Naive thymus-derived CD4-positive, alpha-beta T cell (primary cell): ENCODE measurements at regions not wholly inside any gene's neighbourhood (a gene's known extent, or its start where the extent isn't known, plus 50 kb on each side); places are given as distances from the start of the nearest gene placed in this dataset.

Source experiments
- ATAC-seq: fragments of 150-1000 bp; cut with Tn5 transposase; 2 replicates; pipeline ENCODE4 v1.10.0; 2021; ENCODE audit warnings: mild to moderate bottlenecking, moderate library complexity
- CTCF ChIA-PET: fragments of 350-600 bp; sonication (Branson Sonifier 250); formaldehyde crosslinking; loops from one replicate; lab custom pipeline; 2021; ENCODE audit warnings: antibody characterized with exemption; lab: Charles Lee
- POLR2A ChIA-PET: fragments of 350-600 bp; sonication (Branson Sonifier 250); formaldehyde crosslinking; loops from one replicate; lab custom pipeline; 2021; ENCODE audit warnings: antibody characterized with exemption, inconsistent platforms; lab: Charles Lee
- DNase-seq, 9 donors: peaks; one replicate each; pipeline versions ENCODE4 v3.0.0 to v3.0.0-alpha.2; 2020 to 2022; ENCODE audit warnings: mixed read lengths in 1 of 9
- H3K27ac ChIP-seq: one replicate; pipeline ENCODE4 v1.7.0; 2013; ENCODE audit warnings: mild to moderate bottlenecking, low read depth, low read length, moderate library complexity
- H3K27me3 ChIP-seq, 2 donors: one replicate each; pipeline ENCODE4 v1.7.0; 2013; ENCODE audit warnings: low read length in 2 of 2, mild to moderate bottlenecking in 2 of 2, moderate library complexity in 2 of 2; ENCODE audit not compliant: control insufficient read depth in 2 of 2, insufficient read depth in 2 of 2
- H3K36me3 ChIP-seq, 3 experiments: 1 replicate in 2 of 3; 2 replicates in 1 of 3; pipeline ENCODE4 v1.7.0; 2013; ENCODE audit warnings: low read length in 3 of 3, mild to moderate bottlenecking in 3 of 3, moderate library complexity in 1 of 3; ENCODE audit not compliant: insufficient read depth in 3 of 3, control insufficient read depth in 2 of 3
- H3K4me1 ChIP-seq, 2 donors: one replicate each; pipeline ENCODE4 v1.7.0; 2013; ENCODE audit warnings: low read length in 2 of 2, mild to moderate bottlenecking in 2 of 2, moderate library complexity in 1 of 2; ENCODE audit not compliant: control insufficient read depth in 2 of 2, insufficient read depth in 2 of 2
- H3K4me3 ChIP-seq: 2 replicates; pipeline ENCODE4 v1.7.0; 2013; ENCODE audit warnings: mild to moderate bottlenecking, low read length
- H3K9me3 ChIP-seq, 3 experiments: 1 replicate in 2 of 3; 2 replicates in 1 of 3; pipeline ENCODE4 v1.7.0; 2013; ENCODE audit warnings: low read length in 3 of 3; ENCODE audit not compliant: control insufficient read depth in 2 of 3
- H3K27ac Mint-ChIP-seq, 9 donors: one replicate each; pipeline ENCODE4 v1.8.0; 2020 to 2022; ENCODE audit warnings: mixed read lengths in 9 of 9, mild to moderate bottlenecking in 8 of 9, moderate library complexity in 5 of 9, inconsistent platforms in 2 of 9
- H3K27me3 Mint-ChIP-seq, 5 donors: one replicate each; pipeline ENCODE4 v1.8.0; 2021 to 2022; ENCODE audit warnings: mixed read lengths in 5 of 5, mild to moderate bottlenecking in 1 of 5
- H3K36me3 Mint-ChIP-seq, 5 donors: one replicate each; pipeline ENCODE4 v1.8.0; 2020 to 2022; ENCODE audit warnings: mixed read lengths in 5 of 5, mild to moderate bottlenecking in 3 of 5, inconsistent platforms in 1 of 5
- H3K4me1 Mint-ChIP-seq, 7 donors: one replicate each; pipeline ENCODE4 v1.8.0; 2020 to 2022; ENCODE audit warnings: mixed read lengths in 7 of 7, mild to moderate bottlenecking in 3 of 7, inconsistent platforms in 1 of 7
- H3K4me3 Mint-ChIP-seq, 10 donors: one replicate each; pipeline ENCODE4 v1.8.0; 2020 to 2022; ENCODE audit warnings: mild to moderate bottlenecking in 10 of 10, mixed read lengths in 10 of 10, moderate library complexity in 6 of 10, inconsistent platforms in 2 of 10
- H3K9me3 Mint-ChIP-seq, 11 donors: one replicate each; pipeline ENCODE4 v1.8.0; 2020 to 2022; ENCODE audit warnings: mixed read lengths in 11 of 11, mild to moderate bottlenecking in 4 of 11, inconsistent platforms in 1 of 11, moderate library complexity in 1 of 11
- intact Hi-C, 2 donors: fragments of 100-400 bp; cut with micrococcal nuclease; formaldehyde crosslinking; loops; one replicate each; pipeline ENCODE4 v1.15.1; 2023

GRCh38 chr4:111812114-111812513 is 333.1 kb upstream of the FAM241A start:
- H3K4me3 Mint-ChIP-seq = no peak overlapping the region
- DNase-seq (no peak), ATAC-seq (no peak)
- Histone ChIP-seq H3K27me3 (no peaks in the 10 kb centered on the region), H3K9me3 (no peaks in the 10 kb centered on the region), H3K27ac (no peak overlapping the region), H3K36me3 (no peaks in the 10 kb centered on the region), H3K4me3 (no peak overlapping the region), H3K4me1 (no peaks in the 10 kb centered on the region)
- no peak overlapping the region for H3K27ac Mint-ChIP-seq
- ChIA-PET CTCF (no interaction called here), POLR2A (no interaction called here)
- H3K9me3 Mint-ChIP-seq = peaks cover 0 to 14% (median 2%) of the 10 kb centered on the region in 11 donors
- no peaks in the 10 kb centered on the region for H3K27me3 Mint-ChIP-seq
- intact Hi-C loops = no loop called here
- H3K36me3 Mint-ChIP-seq = no peaks in the 10 kb centered on the region
- no peaks in the 10 kb centered on the region for H3K4me1 Mint-ChIP-seq

- H3K27ac ChIP-seq = no peak overlapping the region
- no peaks in the 10 kb centered on the region for H3K9me3 ChIP-seq
- no peak for DNase-seq
- H3K36me3 Mint-ChIP-seq = no peaks in the 10 kb centered on the region
- no peaks in the 10 kb centered on the region for H3K4me1 ChIP-seq
- POLR2A ChIA-PET = no interaction called here
- no peak overlapping the region for H3K27ac Mint-ChIP-seq
- H3K4me1 Mint-ChIP-seq = no peaks in the 10 kb centered on the region
- H3K27me3 ChIP-seq = no peaks in the 10 kb centered on the region
- no peak overlapping the region for H3K4me3 Mint-ChIP-seq
- intact Hi-C loops = no loop called here
- no peaks in the 10 kb centered on the region for H3K36me3 ChIP-seq
- no peaks in the 10 kb centered on the region for H3K27me3 Mint-ChIP-seq
- no peak overlapping the region for H3K4me3 ChIP-seq
- no peak for ATAC-seq
- CTCF ChIA-PET = no interaction called here
- H3K9me3 Mint-ChIP-seq = peaks cover 0 to 14% (median 2%) of the 10 kb centered on the region in 11 donors
These were observed 332.5 kb upstream of the FAM241A start for GRCh38 chr4:111812760-111813159.

DNA sequence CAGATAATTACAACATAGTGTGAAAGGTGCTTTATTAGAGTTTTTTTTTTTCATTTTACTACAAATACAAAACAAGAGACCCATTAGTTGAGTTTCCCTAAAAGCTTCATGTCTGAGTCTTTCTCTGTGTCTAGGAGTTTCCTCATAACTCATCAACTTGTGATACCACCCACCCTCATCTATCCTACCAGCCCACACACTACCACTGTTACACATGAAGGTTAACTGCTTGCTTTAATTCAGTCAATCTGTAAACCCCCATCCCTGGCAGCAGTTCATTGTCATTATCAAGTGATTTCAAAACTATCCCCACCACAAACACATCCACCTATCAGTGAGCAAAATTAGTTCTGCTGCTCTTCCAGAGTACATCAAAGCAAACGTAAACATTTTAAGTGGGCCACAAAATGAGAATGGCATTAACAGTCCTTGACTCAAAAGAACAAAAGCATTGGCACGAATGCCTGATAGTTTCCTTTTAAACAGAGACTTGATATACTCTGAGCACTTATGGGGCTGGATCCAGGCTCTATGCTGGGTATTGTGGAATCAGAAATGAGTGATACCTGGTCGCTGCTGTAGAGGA is 331.6 kb upstream of the FAM241A start:
- H3K27ac ChIP-seq = no peak overlapping the region
- Mint-ChIP-seq H3K4me3 (no peak overlapping the region), H3K27ac (no peak overlapping the region), H3K27me3 (no peaks in the 10 kb centered on the region), H3K36me3 (no peaks in the 10 kb centered on the region), H3K9me3 (peaks cover 0 to 11% (median 2%) of the 10 kb centered on the region in 11 donors), H3K4me1 (no peaks in the 10 kb centered on the region)
- CTCF ChIA-PET = no interaction called here
- no peaks in the 10 kb centered on the region for H3K4me1 ChIP-seq
- intact Hi-C loops = no loop called here
- no peak overlapping the region for H3K4me3 ChIP-seq
- H3K9me3 ChIP-seq = no peaks in the 10 kb centered on the region
- ATAC-seq = no peak
- no peaks in the 10 kb centered on the region for H3K27me3 ChIP-seq
- POLR2A ChIA-PET = no interaction called here
- no peak for DNase-seq
- H3K36me3 ChIP-seq = no peaks in the 10 kb centered on the region

- H3K27ac ChIP-seq = no peak overlapping the region
- no peaks in the 10 kb centered on the region for H3K4me1 Mint-ChIP-seq
- no peak overlapping the region for H3K4me3 ChIP-seq
- peaks cover 0 to 11% (median 0%) of the 10 kb centered on the region in 11 donors for H3K9me3 Mint-ChIP-seq
- no peaks in the 10 kb centered on the region for H3K4me1 ChIP-seq
- H3K27me3 ChIP-seq = no peaks in the 10 kb centered on the region
- H3K4me3 Mint-ChIP-seq = no peak overlapping the region
- ATAC-seq (no peak), DNase-seq (no peak)
- intact Hi-C loops = no loop called here
- no peaks in the 10 kb centered on the region for H3K9me3 ChIP-seq
- no peaks in the 10 kb centered on the region for H3K36me3 ChIP-seq
- POLR2A ChIA-PET = no interaction called here
- CTCF ChIA-PET = no interaction called here
- no peaks in the 10 kb centered on the region for H3K36me3 Mint-ChIP-seq
- no peaks in the 10 kb centered on the region for H3K27me3 Mint-ChIP-seq
- no peak overlapping the region for H3K27ac Mint-ChIP-seq
These were observed 330.3 kb upstream of the FAM241A start for GRCh38 chr4:111814961-111815360.

- Histone ChIP-seq H3K4me1 (no peaks in the 10 kb centered on the region), H3K27ac (no peak overlapping the region), H3K9me3 (no peaks in the 10 kb centered on the region), H3K4me3 (no peak overlapping the region), H3K27me3 (no peaks in the 10 kb centered on the region), H3K36me3 (no peaks in the 10 kb centered on the region)
- POLR2A ChIA-PET = no interaction called here
- no peaks in the 10 kb centered on the region for H3K4me1 Mint-ChIP-seq
- no peak for DNase-seq
- H3K4me3 Mint-ChIP-seq = no peak overlapping the region
- intact Hi-C loops = no loop called here
- ATAC-seq = no peak
- no peak overlapping the region for H3K27ac Mint-ChIP-seq
- peaks cover 0 to 8% (median 5%) of the 10 kb centered on the region in 11 donors for H3K9me3 Mint-ChIP-seq
- CTCF ChIA-PET = no interaction called here
- peaks cover 0 to 6% (median 0%) of the 10 kb centered on the region in 5 donors for H3K27me3 Mint-ChIP-seq
- no peaks in the 10 kb centered on the region for H3K36me3 Mint-ChIP-seq
These were observed 323.9 kb upstream of the FAM241A start for GRCh38 chr4:111821342-111821741.

DNA sequence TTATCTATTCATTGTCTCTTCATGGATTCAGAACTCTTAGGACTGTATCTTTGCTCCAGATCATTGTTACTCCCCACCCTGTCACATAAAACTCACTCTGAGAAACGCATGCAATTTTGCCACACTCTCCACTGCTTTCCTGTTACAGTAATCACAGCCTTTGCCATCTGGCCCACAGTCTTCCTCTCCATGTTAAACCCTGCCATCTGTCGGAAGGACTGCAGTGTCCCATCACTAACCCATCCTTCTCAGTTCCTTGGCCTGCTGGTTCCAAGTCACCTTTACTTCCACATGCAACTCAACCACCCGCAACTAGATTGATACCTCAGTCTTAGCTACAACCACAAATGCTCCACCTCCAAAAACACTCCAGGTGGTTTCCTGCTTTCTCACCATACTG is 308.7 kb upstream of the FAM241A start:
- H3K27me3 Mint-ChIP-seq = no peaks in the 10 kb centered on the region
- H3K9me3 Mint-ChIP-seq = peaks cover 0 to 16% (median 1%) of the 10 kb centered on the region in 11 donors
- Histone ChIP-seq H3K27me3 (no peaks in the 10 kb centered on the region), H3K9me3 (no peaks in the 10 kb centered on the region), H3K27ac (no peak overlapping the region), H3K4me1 (no peaks in the 10 kb centered on the region), H3K36me3 (no peaks in the 10 kb centered on the region), H3K4me3 (no peak overlapping the region)
- H3K4me1 Mint-ChIP-seq = no peaks in the 10 kb centered on the region
- peak overlapping the region in 1 of 9 donors; percentile 12 for H3K27ac Mint-ChIP-seq
- H3K4me3 Mint-ChIP-seq = no peak overlapping the region
- ATAC-seq (no peak), DNase-seq (no peak)
- CTCF ChIA-PET = no interaction called here
- no peaks in the 10 kb centered on the region for H3K36me3 Mint-ChIP-seq
- POLR2A ChIA-PET = no interaction called here
- intact Hi-C loops = no loop called here

DNA sequence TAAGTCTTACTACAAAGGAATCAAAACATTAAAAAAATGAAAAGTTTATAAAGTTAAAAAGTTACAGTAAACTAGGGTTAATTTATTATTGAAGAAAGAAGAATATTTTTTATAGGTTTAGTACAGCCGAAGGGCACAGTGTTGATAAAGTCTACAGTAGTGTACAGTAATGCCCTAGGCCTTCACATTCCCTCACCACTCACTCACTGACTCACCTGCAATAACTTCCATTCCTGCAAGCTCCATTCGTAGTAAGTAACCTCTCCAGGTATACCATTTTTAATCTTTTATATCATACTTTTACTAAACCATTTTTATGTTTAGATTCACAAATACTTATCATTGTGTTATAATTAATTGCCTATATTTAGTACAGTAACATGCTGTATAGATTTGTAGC is 307.5 kb upstream of the FAM241A start:
- H3K9me3 ChIP-seq = no peaks in the 10 kb centered on the region
- ATAC-seq (no peak), DNase-seq (no peak)
- intact Hi-C loops = no loop called here
- peaks cover 0 to 16% (median 4%) of the 10 kb centered on the region in 11 donors for H3K9me3 Mint-ChIP-seq
- H3K4me1 ChIP-seq = no peaks in the 10 kb centered on the region
- no peak overlapping the region for H3K27ac ChIP-seq
- no peaks in the 10 kb centered on the region for H3K4me1 Mint-ChIP-seq
- POLR2A ChIA-PET = no interaction called here
- H3K27me3 Mint-ChIP-seq = no peaks in the 10 kb centered on the region
- no peak overlapping the region for H3K4me3 ChIP-seq
- no peak overlapping the region for H3K4me3 Mint-ChIP-seq
- H3K36me3 Mint-ChIP-seq = no peaks in the 10 kb centered on the region
- CTCF ChIA-PET = no interaction called here
- no peaks in the 10 kb centered on the region for H3K27me3 ChIP-seq
- H3K36me3 ChIP-seq = no peaks in the 10 kb centered on the region
- H3K27ac Mint-ChIP-seq = no peak overlapping the region
